Fibroblast of skin of abdomen (primary cell): ENCODE measurements at regions not wholly inside any gene's neighbourhood (a gene's known extent, or its start where the extent isn't known, plus 50 kb on each side); places are given as distances from the start of the nearest gene placed in this dataset.

Experiments used
- DNase-seq: peaks from one replicate; pipeline ENCODE4 v3.0.0-alpha.2; 2013

- no peak for DNase-seq
Observed at GRCh38 chr2:217437290-217437870, 565.4 kb downstream of the TNS1 start.

DNA sequence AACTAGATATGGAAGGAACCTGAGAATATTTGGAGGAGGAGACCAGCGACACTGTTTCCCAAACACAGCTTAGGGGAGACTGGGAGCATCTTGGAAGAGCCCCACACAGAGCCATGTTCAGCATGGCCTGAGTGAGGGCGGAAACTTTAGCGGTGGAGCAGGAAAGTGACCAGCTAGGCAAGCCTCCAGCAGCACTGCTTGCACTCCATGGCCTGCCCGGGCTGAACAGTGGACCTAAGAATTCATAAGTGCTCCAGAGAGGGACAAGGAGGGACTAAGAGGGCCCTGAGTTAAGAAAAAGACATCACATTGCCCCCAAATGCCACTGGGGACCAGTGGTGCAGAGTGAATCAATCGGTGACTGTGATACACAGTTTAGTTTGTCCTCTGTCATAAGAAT lies 566.4 kb downstream of the TNS1 start:
- no peak for DNase-seq

GRCh38 chr2:217434180-217434975 lies 568.4 kb downstream of the TNS1 start:
- peak; percentile 98 for DNase-seq

GRCh38 chr2:217433522-217433921 lies 569.3 kb downstream of the TNS1 start:
- peak; percentile 44 for DNase-seq

DNA sequence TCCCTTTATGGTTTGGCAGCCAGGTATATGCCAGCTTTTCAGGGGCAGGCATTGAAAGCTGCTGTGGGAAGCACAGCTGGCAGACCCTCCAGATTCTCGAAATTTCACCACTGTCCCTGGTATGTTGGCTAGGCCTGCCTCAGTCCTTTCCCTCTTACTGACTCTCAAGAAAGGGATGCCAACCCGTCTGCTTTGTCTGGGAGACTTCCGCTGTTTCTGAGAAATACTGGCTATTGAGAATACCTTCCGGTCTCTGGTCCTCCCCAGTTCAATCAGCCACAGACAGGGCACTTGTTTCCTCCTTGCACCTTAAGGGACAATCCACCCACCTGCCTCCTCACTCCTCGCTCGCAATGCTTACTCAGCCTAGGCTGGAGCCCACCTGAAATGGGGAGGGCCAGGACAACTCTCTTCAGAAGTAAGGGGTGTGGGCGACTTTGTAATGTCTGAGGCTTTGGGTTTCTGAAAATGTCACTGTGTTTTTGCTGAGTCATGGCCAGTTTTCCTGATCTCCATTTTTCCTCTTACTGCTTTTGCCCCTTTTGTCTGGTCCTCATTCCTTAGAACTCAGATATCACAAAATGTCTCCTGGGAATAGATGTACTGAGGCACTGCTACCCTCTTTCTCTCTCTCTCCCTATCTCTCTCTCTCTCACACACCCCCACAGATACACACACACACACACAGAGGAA lies 571.1 kb downstream of the TNS1 start:
- no peak for DNase-seq

GRCh38 chr2:217430916-217431576 lies 571.2 kb upstream of the TNP1 start:
- DNase-seq = peak; percentile 22

GRCh38 chr2:217429981-217430500 lies 570.2 kb upstream of the TNP1 start:
- peak; percentile 47 for DNase-seq

GRCh38 chr2:217421834-217422233 lies 562.0 kb upstream of the TNP1 start:
- no peak for DNase-seq

- DNase-seq = no peak
Observed at GRCh38 chr2:217420854-217421253, 561.0 kb upstream of the TNP1 start.

GRCh38 chr2:217419055-217419671 lies 559.3 kb upstream of the TNP1 start:
- no peak for DNase-seq

- DNase-seq = no peak
Observed at GRCh38 chr2:217418544-217418943, 558.7 kb upstream of the TNP1 start.

GRCh38 chr2:217418090-217418489 lies 558.2 kb upstream of the TNP1 start:
- peak; percentile 90 for DNase-seq

- peak; percentile 48 for DNase-seq
Observed at GRCh38 chr2:217417536-217417935, 557.7 kb upstream of the TNP1 start.

- DNase-seq = no peak
Observed at GRCh38 chr2:217415316-217415715, 555.5 kb upstream of the TNP1 start.

DNA sequence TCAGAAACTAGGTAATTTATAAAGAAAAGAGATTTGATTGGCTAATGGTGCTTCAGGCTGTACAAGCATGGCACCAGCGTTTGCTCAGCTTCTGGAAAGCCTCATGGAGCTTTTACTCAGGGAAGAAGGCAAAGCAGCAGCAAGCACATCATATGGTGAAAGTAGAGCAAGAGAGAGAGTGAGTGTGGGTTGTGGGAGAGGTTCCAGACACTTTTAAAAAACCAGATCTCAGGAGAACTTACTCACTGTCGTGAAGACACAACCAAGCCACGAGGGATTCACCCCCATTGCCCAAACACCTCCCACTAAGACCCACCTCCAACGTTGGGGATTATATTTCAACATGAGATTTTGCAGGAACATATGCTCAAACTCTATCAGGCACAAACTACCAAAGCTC lies 554.6 kb upstream of the TNP1 start:
- DNase-seq = no peak

GRCh38 chr2:217413193-217413592 lies 553.3 kb upstream of the TNP1 start:
- peak; percentile 70 for DNase-seq

DNA sequence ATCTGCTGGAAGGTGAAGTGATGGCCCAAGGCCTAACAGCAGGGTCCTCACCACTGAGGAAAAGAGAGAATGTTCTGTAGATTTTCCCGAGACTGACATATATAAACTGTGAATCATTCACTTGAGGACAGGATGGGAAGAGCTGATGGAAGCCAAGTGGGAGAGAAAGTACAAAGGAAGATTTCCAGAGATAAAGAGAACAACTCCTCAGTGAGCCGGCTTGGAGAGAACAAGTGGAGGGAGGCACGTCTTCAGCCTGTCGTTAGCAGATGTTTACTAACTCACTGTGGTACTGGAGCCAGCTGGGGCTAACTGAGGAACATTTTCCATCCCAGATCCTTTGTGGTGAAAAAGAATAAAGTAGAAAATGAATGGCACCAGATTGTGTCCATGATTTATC lies 552.9 kb upstream of the TNP1 start:
- DNase-seq = peak; percentile 78

DNA sequence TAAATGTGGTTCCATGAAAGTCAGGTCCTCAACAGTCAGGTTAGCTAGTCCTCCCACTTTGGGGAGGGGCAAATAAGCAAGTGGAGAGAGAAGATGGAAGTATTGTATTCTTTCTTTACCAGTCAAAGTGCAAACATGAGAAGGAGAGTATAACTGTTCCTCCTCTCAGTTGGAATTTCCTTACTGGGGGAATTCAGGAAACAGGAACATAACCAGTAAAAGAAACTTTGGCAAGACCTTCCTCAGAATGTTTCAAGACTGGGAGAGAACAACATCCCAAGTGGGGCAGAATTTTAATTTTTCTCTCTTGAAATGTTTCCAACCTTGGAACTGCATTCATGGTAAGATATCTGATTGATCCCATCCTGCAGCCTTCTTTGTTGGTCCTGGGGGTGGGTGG lies 552.4 kb upstream of the TNP1 start:
- DNase-seq = no peak

DNA sequence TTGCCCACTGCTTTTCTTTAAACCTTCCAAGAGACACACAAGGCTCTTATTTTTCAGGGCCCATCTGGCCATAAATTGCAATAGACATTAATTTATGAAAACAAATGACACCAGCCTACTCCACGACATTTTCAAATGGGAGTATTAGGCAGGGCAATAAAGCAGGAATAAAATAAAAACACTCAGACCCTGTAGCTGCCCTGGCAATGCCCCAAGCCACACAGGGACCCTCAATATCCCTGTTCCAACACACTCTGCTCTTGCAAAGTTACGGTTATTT lies 550.8 kb upstream of the TNP1 start:
- DNase-seq = no peak

GRCh38 chr2:217409949-217410680 lies 550.3 kb upstream of the TNP1 start:
- no peak for DNase-seq

DNA sequence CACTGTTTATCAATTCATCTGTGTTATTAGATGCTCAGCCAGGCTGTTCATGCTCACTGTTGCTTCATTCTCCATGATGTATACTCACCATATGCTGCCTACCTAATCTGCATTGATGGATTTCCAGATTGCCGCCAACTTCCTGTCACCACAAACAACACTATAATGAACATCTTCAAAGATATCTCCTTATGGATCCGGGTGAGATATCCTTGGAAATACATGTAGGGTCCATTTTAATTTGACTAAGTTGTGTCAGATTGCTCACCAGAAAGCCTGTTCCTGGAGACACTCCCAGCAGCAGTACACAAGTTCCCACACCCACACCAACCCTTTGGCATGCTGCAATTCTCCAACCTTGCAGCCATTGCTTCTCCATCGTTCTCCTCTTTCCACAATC lies 547.5 kb upstream of the TNP1 start:
- no peak for DNase-seq

GRCh38 chr2:217404236-217404760 lies 544.4 kb upstream of the TNP1 start:
- DNase-seq = no peak
